ENCODE measurements at regions not wholly inside any gene's neighbourhood (a gene's known extent, or its start where the extent isn't known, plus 50 kb on each side); places are given as distances from the start of the nearest gene placed in this dataset.
"Not testable (repeated sequence)": the region's sequence is repeated elsewhere in the genome, so short reads cannot be mapped to it uniquely, and the experiment has no call there.

- no peaks in the 10 kb centered on the region for H3K27me3 ChIP-seq
- DNase-seq (peak in 1 of 2 donors; percentile 46), ATAC-seq (ENCODE audit: low FRiP score in 2 of 2) (no peak)
- no peaks in the 10 kb centered on the region for H3K9me3 ChIP-seq
- TF ChIP-seq CTCF (IDR thresholded peaks at IDR 0.05) (peak in 2 of 6 experiments; percentile 12 to 15), POLR2A (IDR thresholded peaks at IDR 0.05) (no peak)
- H3K36me3 ChIP-seq = no peaks in the 10 kb centered on the region
- H3K4me1 ChIP-seq = peaks cover 0 to 3% (median 0%) of the 10 kb centered on the region in 4 donors
- WGBS, 2 donors = 38 to 48% methylated on average over 8 of the region's 8 CpGs
- no peak overlapping the region for H3K27ac ChIP-seq
- H3K4me3 ChIP-seq = no peak overlapping the region
Measured at GRCh38 chr7:32206987-32207386, 136.8 kb upstream of the PDE1C start.

- WGBS, 2 donors = 93 to 97% methylated on average over 3 to 6 of the region's 6 CpGs
Measured at GRCh38 chr7:32206488-32206887, 136.3 kb upstream of the PDE1C start.

GRCh38 chr7:32205298-32205824, 135.2 kb upstream of the PDE1C start:
- DNase-seq; H3K4me1 ChIP-seq; ATAC-seq (ENCODE audit: low FRiP score in 2 of 2); H3K36me3 ChIP-seq; H3K4me3 ChIP-seq; H3K27me3 ChIP-seq; H3K9me3 ChIP-seq; H3K27ac ChIP-seq: not testable (repeated sequence)
- WGBS, 2 donors = 74 to 83% methylated on average over 4 of the region's 4 CpGs

More at GRCh38 chr7:32206488-32206887, 136.3 kb upstream of the PDE1C start:
- no peak overlapping the region for H3K27ac ChIP-seq
- TF ChIP-seq CTCF (IDR thresholded peaks at IDR 0.05) (no peak), POLR2A (IDR thresholded peaks at IDR 0.05) (no peak), POLR2AphosphoS5 (IDR thresholded peaks at IDR 0.05) (no peak), EP300 (IDR thresholded peaks at IDR 0.05) (no peak)
- DNase-seq = no peak
- no peaks in the 10 kb centered on the region for H3K36me3 ChIP-seq
- H3K27me3 ChIP-seq = no peaks in the 10 kb centered on the region
- peaks cover 0 to 3% (median 0%) of the 10 kb centered on the region in 4 donors for H3K4me1 ChIP-seq
- H3K4me3 ChIP-seq = no peak overlapping the region
- no peak for ATAC-seq (ENCODE audit: low FRiP score in 2 of 2)
- H3K9me3 ChIP-seq = no peaks in the 10 kb centered on the region

GRCh38 chr7:32204361-32205018, 134.3 kb upstream of the PDE1C start:
- ATAC-seq (ENCODE audit: low FRiP score in 2 of 2) (peak; percentile 79 to 93), DNase-seq (peak in 1 of 2 donors; percentile 29)
- no peak overlapping the region for H3K27ac ChIP-seq
- WGBS, 2 donors = 26 to 28% methylated on average over 8 to 9 of the region's 9 CpGs
- H3K4me3 ChIP-seq = peak overlapping the region; percentile 14 to 32 (median 23)
- no peaks in the 10 kb centered on the region for H3K27me3 ChIP-seq
- TF ChIP-seq CTCF (IDR thresholded peaks at IDR 0.05) (peak; percentile 55 to 87 (median 74)), POLR2AphosphoS5 (IDR thresholded peaks at IDR 0.05) (no peak)
- H3K9me3 ChIP-seq = no peaks in the 10 kb centered on the region
- H3K36me3 ChIP-seq = no peaks in the 10 kb centered on the region
- H3K4me1 ChIP-seq = peaks cover 0 to 3% (median 0%) of the 10 kb centered on the region in 4 donors

- H3K36me3 ChIP-seq = no peaks in the 10 kb centered on the region
- H3K4me1 ChIP-seq = peaks cover 0 to 3% (median 0%) of the 10 kb centered on the region in 4 donors
- DNase-seq = no peak
- no peak overlapping the region for H3K4me3 ChIP-seq
- ATAC-seq (ENCODE audit: low FRiP score in 2 of 2) = no peak
- H3K9me3 ChIP-seq = peaks cover 0 to 1% (median 0%) of the 10 kb centered on the region in 4 donors
- TF ChIP-seq EP300 (IDR thresholded peaks at IDR 0.05) (no peak), POLR2AphosphoS5 (IDR thresholded peaks at IDR 0.05) (no peak), POLR2A (IDR thresholded peaks at IDR 0.05) (no peak), CTCF (IDR thresholded peaks at IDR 0.05) (no peak)
- WGBS, 2 donors = 72 to 92% methylated on average over 1 of the region's 1 CpG
- no peak overlapping the region for H3K27ac ChIP-seq
- H3K27me3 ChIP-seq = no peaks in the 10 kb centered on the region
Measured at GRCh38 chr7:32200646-32201045, 130.4 kb upstream of the PDE1C start.
